ENCODE measurements at regions not wholly inside any gene's neighbourhood (a gene's known extent, or its start where the extent isn't known, plus 50 kb on each side); places are given as distances from the start of the nearest gene placed in this dataset.

DNA sequence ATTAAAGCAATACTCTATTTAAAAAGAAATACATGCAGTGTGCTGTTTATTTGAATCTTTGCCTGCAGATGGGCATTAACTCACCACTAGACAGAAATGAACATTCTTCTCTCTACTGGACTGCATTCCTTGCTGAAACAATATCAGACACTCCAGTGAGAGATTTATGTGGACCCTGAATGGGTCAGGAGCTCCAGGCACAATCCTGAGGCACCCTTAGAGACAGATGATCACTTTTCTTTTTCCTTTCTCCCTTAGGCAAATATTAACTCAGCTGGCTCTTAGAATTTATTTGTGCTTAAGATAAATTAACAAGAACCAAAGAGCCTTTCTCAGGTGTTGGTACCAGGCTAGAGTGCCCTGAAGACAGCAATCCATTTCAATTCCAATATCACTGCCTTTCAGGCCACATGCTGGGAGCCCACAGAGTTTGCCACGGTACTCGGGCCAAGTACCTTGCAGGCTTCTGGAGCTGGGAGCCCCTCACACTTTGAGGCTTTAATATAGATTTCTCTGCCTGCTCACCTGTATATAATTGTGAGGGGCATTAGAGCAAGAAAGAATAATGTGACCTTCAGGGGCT, 173.0 kb downstream of the EMP1 start:
- ChIA-PET SMC1A (ENCODE audit: uncharacterized antibody, unreplicated experiment) (no interaction called here), CTCF (interaction anchor here (3.0 kb wide), 1 partner anchor 165 kb away, joined by 10 read pairs; no protein-coding TSS in a partner anchor), POLR2A (no interaction called here), RAD21 (ENCODE audit: unreplicated experiment) (no interaction called here)
- Histone ChIP-seq H3K79me2 (ENCODE audit: control insufficient read depth, insufficient read depth, low read length) (no peaks in the 10 kb centered on the region), H3K27ac (ENCODE audit: control insufficient read depth, insufficient read depth) (no peak overlapping the region), H3K9me3 (replicated peaks; ENCODE audit: control insufficient read depth, insufficient read depth, low read length) (no peaks in the 10 kb centered on the region), H2AFZ (ENCODE audit: control insufficient read depth, low read depth, low read length) (no peak overlapping the region), H3K9ac (ENCODE audit: control insufficient read depth, insufficient read depth, low read length) (no peak overlapping the region), H3K36me3 (ENCODE audit: control insufficient read depth in 2 of 2, insufficient read depth in 2 of 2, low read length in 1 of 2) (no peaks in the 10 kb centered on the region), H3K4me3 (no peak overlapping the region), H3K4me1 (ENCODE audit: control insufficient read depth, insufficient read depth, low read length) (no peaks in the 10 kb centered on the region), H3K27me3 (replicated peaks in 1 of 2; ENCODE audit: control insufficient read depth in 2 of 2, insufficient read depth in 2 of 2, low read length in 1 of 2) (no peaks in the 10 kb centered on the region), H4K20me1 (ENCODE audit: control insufficient read depth, insufficient read depth) (no peaks in the 10 kb centered on the region), H3K4me2 (ENCODE audit: control insufficient read depth, insufficient read depth) (no peak overlapping the region)
- no peak for ATAC-seq
- intact Hi-C loops (cut with micrococcal nuclease; ENCODE audit: unreplicated experiment) (no loop called here), in situ Hi-C loops (cut with MboI) (no loop called here)
- no peak for FAIRE-seq
- no peak for DNase-seq (ENCODE audit: low read depth, low spot score)
- BruUV-seq (replicated peaks): no TSS peak
- TF ChIP-seq BCL11A (IDR thresholded peaks at IDR 0.05; ENCODE audit: low read depth, low read length): no peak
- TF ChIP-seq NRF1 (conservative IDR thresholded peaks at IDR 0.05; ENCODE audit: low read depth, low read length): no peak
- no peak for TF ChIP-seq IRF4 (IDR thresholded peaks at IDR 0.05; ENCODE audit: low read depth, low read length)
- TF ChIP-seq RB1 (IDR thresholded peaks at IDR 0.05; ENCODE audit: borderline replicate concordance): no peak
- TF ChIP-seq, protein P1, sequence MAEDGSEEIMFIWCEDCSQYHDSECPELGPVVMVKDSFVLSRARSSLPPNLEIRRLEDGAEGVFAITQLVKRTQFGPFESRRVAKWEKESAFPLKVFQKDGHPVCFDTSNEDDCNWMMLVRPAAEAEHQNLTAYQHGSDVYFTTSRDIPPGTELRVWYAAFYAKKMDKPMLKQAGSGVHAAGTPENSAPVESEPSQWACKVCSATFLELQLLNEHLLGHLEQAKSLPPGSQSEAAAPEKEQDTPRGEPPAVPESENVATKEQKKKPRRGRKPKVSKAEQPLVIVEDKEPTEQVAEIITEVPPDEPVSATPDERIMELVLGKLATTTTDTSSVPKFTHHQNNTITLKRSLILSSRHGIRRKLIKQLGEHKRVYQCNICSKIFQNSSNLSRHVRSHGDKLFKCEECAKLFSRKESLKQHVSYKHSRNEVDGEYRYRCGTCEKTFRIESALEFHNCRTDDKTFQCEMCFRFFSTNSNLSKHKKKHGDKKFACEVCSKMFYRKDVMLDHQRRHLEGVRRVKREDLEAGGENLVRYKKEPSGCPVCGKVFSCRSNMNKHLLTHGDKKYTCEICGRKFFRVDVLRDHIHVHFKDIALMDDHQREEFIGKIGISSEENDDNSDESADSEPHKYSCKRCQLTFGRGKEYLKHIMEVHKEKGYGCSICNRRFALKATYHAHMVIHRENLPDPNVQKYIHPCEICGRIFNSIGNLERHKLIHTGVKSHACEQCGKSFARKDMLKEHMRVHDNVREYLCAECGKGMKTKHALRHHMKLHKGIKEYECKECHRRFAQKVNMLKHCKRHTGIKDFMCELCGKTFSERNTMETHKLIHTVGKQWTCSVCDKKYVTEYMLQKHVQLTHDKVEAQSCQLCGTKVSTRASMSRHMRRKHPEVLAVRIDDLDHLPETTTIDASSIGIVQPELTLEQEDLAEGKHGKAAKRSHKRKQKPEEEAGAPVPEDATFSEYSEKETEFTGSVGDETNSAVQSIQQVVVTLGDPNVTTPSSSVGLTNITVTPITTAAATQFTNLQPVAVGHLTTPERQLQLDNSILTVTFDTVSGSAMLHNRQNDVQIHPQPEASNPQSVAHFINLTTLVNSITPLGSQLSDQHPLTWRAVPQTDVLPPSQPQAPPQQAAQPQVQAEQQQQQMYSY (CRISPR knock-in tag; IDR thresholded peaks at IDR 0.05): no peak
- TF ChIP-seq CREM (IDR thresholded peaks at IDR 0.05; ENCODE audit: low read depth): no peak
- no peak for TF ChIP-seq SREBF1 (IDR thresholded peaks at IDR 0.05; ENCODE audit: low read length)
- TF ChIP-seq, protein P2, sequence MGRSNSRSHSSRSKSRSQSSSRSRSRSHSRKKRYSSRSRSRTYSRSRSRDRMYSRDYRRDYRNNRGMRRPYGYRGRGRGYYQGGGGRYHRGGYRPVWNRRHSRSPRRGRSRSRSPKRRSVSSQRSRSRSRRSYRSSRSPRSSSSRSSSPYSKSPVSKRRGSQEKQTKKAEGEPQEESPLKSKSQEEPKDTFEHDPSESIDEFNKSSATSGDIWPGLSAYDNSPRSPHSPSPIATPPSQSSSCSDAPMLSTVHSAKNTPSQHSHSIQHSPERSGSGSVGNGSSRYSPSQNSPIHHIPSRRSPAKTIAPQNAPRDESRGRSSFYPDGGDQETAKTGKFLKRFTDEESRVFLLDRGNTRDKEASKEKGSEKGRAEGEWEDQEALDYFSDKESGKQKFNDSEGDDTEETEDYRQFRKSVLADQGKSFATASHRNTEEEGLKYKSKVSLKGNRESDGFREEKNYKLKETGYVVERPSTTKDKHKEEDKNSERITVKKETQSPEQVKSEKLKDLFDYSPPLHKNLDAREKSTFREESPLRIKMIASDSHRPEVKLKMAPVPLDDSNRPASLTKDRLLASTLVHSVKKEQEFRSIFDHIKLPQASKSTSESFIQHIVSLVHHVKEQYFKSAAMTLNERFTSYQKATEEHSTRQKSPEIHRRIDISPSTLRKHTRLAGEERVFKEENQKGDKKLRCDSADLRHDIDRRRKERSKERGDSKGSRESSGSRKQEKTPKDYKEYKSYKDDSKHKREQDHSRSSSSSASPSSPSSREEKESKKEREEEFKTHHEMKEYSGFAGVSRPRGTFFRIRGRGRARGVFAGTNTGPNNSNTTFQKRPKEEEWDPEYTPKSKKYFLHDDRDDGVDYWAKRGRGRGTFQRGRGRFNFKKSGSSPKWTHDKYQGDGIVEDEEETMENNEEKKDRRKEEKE (IDR thresholded peaks at IDR 0.05): no peak
- TF ChIP-seq MTA2 (IDR thresholded peaks at IDR 0.05; ENCODE audit: low read depth): no peak
- TF ChIP-seq, protein P3, sequence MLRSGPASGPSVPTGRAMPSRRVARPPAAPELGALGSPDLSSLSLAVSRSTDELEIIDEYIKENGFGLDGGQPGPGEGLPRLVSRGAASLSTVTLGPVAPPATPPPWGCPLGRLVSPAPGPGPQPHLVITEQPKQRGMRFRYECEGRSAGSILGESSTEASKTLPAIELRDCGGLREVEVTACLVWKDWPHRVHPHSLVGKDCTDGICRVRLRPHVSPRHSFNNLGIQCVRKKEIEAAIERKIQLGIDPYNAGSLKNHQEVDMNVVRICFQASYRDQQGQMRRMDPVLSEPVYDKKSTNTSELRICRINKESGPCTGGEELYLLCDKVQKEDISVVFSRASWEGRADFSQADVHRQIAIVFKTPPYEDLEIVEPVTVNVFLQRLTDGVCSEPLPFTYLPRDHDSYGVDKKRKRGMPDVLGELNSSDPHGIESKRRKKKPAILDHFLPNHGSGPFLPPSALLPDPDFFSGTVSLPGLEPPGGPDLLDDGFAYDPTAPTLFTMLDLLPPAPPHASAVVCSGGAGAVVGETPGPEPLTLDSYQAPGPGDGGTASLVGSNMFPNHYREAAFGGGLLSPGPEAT (IDR thresholded peaks at IDR 0.05; ENCODE audit: low read depth): no peak
- TF ChIP-seq RAD21 (IDR thresholded peaks at IDR 0.05; ENCODE audit: insufficient read depth, low read depth, low read length): no peak
- no peak for TF ChIP-seq STAT3 (IDR thresholded peaks at IDR 0.05; ENCODE audit: low read depth, low read length)
- no peak for TF ChIP-seq CBX3 (IDR thresholded peaks at IDR 0.05; ENCODE audit: borderline replicate concordance, low read depth)
- no peak for TF ChIP-seq PML (IDR thresholded peaks at IDR 0.05; ENCODE audit: low read length)
- WGBS (ENCODE audit: insufficient coverage, insufficient replicate concordance, low lambda C conversion rate, missing lambda C conversion rate): 48% methylated on average over 2 of the region's 2 CpGs

Measured in GM12878 (cell line).